ENCODE measurements at regions not wholly inside any gene's neighbourhood (a gene's known extent, or its start where the extent isn't known, plus 50 kb on each side); places are given as distances from the start of the nearest gene placed in this dataset.

DNA sequence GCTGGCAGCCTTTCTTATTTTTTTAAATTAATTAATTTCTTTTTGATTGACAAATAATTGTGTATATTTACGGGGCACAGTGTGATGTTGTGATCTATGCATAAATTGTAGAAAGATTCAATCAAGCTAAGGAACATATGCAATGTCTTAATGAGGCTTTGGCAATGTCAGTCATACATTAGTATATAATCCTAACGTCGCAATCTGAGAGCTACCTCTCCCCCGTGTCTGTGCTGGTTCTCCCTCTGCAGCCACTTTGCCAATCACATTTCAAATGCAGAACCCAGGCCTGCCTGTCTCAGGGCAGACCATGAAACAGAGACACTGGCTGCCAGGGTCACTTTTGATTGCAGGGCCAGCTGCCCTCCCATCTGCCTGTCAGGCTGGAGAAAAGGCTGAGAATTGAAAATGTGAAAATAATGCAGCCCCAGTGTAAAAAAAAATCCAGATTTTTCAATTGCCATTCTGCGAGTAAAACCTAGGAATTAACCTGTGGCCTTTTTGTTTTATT is 56.3 kb downstream of the SLC24A2 start:
- Histone ChIP-seq H4K20me1 (ENCODE audit: insufficient read depth, low read length) (no peaks in the 10 kb centered on the region), H3K9me3 (ENCODE audit: insufficient read depth, low read length) (no peaks in the 10 kb centered on the region), H3K9ac (ENCODE audit: low read length) (no peak overlapping the region), H3K36me3 (replicated peaks; ENCODE audit: low read depth, low read length) (no peaks in the 10 kb centered on the region), H3K4me3 (ENCODE audit: low read length) (no peak overlapping the region), H3K27ac (ENCODE audit: low read length) (no peak overlapping the region), H3K79me2 (ENCODE audit: low read length) (no peaks in the 10 kb centered on the region), H3K4me2 (ENCODE audit: low read length) (no peak overlapping the region), H3K27me3 (ENCODE audit: low read depth, low read length) (no peaks in the 10 kb centered on the region), H3K4me1 (ENCODE audit: low read length) (no peaks in the 10 kb centered on the region), H2AFZ (ENCODE audit: low read depth, low read length) (no peak overlapping the region)
- TF ChIP-seq CTCF (IDR thresholded peaks at IDR 0.05; ENCODE audit: low read depth, low read length): no peak
- no peak for TF ChIP-seq EZH2phosphoT487 (IDR thresholded peaks at IDR 0.05; ENCODE audit: low read depth)

- Histone ChIP-seq H4K20me1 (ENCODE audit: insufficient read depth, low read length) (no peaks in the 10 kb centered on the region), H3K36me3 (replicated peaks; ENCODE audit: low read depth, low read length) (no peaks in the 10 kb centered on the region), H3K27ac (ENCODE audit: low read length) (no peak overlapping the region), H3K79me2 (ENCODE audit: low read length) (no peaks in the 10 kb centered on the region), H3K4me3 (ENCODE audit: low read length) (no peak overlapping the region), H3K27me3 (ENCODE audit: low read depth, low read length) (no peaks in the 10 kb centered on the region), H3K9ac (ENCODE audit: low read length) (no peak overlapping the region), H3K9me3 (ENCODE audit: insufficient read depth, low read length) (no peaks in the 10 kb centered on the region), H2AFZ (ENCODE audit: low read depth, low read length) (no peak overlapping the region), H3K4me2 (ENCODE audit: low read length) (no peak overlapping the region), H3K4me1 (ENCODE audit: low read length) (no peaks in the 10 kb centered on the region)
- TF ChIP-seq CTCF (IDR thresholded peaks at IDR 0.05; ENCODE audit: low read depth, low read length) (no peak), EZH2phosphoT487 (IDR thresholded peaks at IDR 0.05; ENCODE audit: low read depth) (no peak)
Measured at GRCh38 chr9:19728101-19728500, 60.7 kb downstream of the SLC24A2 start.

GRCh38 chr9:19725970-19726369 is 62.9 kb downstream of the SLC24A2 start:
- TF ChIP-seq EZH2phosphoT487 (IDR thresholded peaks at IDR 0.05; ENCODE audit: low read depth) (no peak), CTCF (IDR thresholded peaks at IDR 0.05; ENCODE audit: low read depth, low read length) (no peak)
- H2AFZ ChIP-seq (ENCODE audit: low read depth, low read length): no peak overlapping the region
- H4K20me1 ChIP-seq (ENCODE audit: insufficient read depth, low read length): no peaks in the 10 kb centered on the region
- no peaks in the 10 kb centered on the region for H3K36me3 ChIP-seq (replicated peaks; ENCODE audit: low read depth, low read length)
- H3K4me2 ChIP-seq (ENCODE audit: low read length): no peak overlapping the region
- no peaks in the 10 kb centered on the region for H3K4me1 ChIP-seq (ENCODE audit: low read length)
- H3K27ac ChIP-seq (ENCODE audit: low read length): no peak overlapping the region
- H3K27me3 ChIP-seq (ENCODE audit: low read depth, low read length): 0 out of 2 replicates have a peak, but pooled peaks cover 2% of the 10 kb centered on the region
- H3K9me3 ChIP-seq (ENCODE audit: insufficient read depth, low read length): no peaks in the 10 kb centered on the region
- H3K9ac ChIP-seq (ENCODE audit: low read length): no peak overlapping the region
- no peak overlapping the region for H3K4me3 ChIP-seq (ENCODE audit: low read length)
- H3K79me2 ChIP-seq (ENCODE audit: low read length): no peaks in the 10 kb centered on the region

- Histone ChIP-seq H2AFZ (ENCODE audit: low read depth, low read length) (no peak overlapping the region), H3K27ac (ENCODE audit: low read length) (no peak overlapping the region), H4K20me1 (ENCODE audit: insufficient read depth, low read length) (no peaks in the 10 kb centered on the region), H3K4me3 (ENCODE audit: low read length) (no peak overlapping the region), H3K36me3 (replicated peaks; ENCODE audit: low read depth, low read length) (no peaks in the 10 kb centered on the region), H3K4me2 (ENCODE audit: low read length) (no peak overlapping the region), H3K9ac (ENCODE audit: low read length) (no peak overlapping the region), H3K4me1 (ENCODE audit: low read length) (no peaks in the 10 kb centered on the region), H3K79me2 (ENCODE audit: low read length) (no peaks in the 10 kb centered on the region), H3K27me3 (ENCODE audit: low read depth, low read length) (peaks cover 7% of the 10 kb centered on the region), H3K9me3 (ENCODE audit: insufficient read depth, low read length) (no peaks in the 10 kb centered on the region)
- no peak for TF ChIP-seq CTCF (IDR thresholded peaks at IDR 0.05; ENCODE audit: low read depth, low read length)
- TF ChIP-seq EZH2phosphoT487 (IDR thresholded peaks at IDR 0.05; ENCODE audit: low read depth): no peak
Measured at GRCh38 chr9:19720377-19720776, 68.5 kb downstream of the SLC24A2 start.

All from OCI-LY3 (cell line).